ENCODE measurements at regions not wholly inside any gene's neighbourhood (a gene's known extent, or its start where the extent isn't known, plus 50 kb on each side); places are given as distances from the start of the nearest gene placed in this dataset.
A peak's percentile ranks its signal among the peaks of the same experiment; 100 is the strongest.
"Not testable (repeated sequence)": the region's sequence is repeated elsewhere in the genome, so short reads cannot be mapped to it uniquely, and the experiment has no call there.

GRCh38 chr18:56487801-56488200, 150.6 kb downstream of the TXNL1 start:
- no peak for DNase-seq

- DNase-seq, result no peak
Measured at GRCh38 chr18:56483386-56483785, 155.0 kb downstream of the TXNL1 start.

GRCh38 chr18:56482813-56483212, 155.6 kb downstream of the TXNL1 start:
- not testable (repeated sequence) for DNase-seq

- DNase-seq, result no peak
Measured at GRCh38 chr18:56481751-56482150, 156.6 kb downstream of the TXNL1 start.

DNA sequence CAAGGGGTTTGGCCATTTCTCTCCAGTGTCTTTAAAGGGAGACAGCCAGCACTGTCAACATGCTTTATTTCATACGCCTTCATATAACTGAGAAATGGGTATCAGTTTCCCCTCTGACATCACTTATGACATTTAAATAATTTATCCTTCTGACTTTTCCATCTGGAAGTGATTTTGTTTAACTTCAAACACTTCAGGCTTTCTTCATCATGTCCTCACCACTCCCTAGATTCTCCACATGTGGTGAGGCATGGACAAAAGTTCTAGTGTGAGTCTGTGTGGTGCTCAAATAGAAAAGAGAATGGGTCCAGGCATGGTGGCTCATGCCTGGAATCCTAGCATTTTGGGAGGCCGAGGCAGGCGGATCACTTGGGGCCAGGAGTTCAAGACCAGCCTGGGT, 158.6 kb downstream of the TXNL1 start:
- no peak for DNase-seq

DNA sequence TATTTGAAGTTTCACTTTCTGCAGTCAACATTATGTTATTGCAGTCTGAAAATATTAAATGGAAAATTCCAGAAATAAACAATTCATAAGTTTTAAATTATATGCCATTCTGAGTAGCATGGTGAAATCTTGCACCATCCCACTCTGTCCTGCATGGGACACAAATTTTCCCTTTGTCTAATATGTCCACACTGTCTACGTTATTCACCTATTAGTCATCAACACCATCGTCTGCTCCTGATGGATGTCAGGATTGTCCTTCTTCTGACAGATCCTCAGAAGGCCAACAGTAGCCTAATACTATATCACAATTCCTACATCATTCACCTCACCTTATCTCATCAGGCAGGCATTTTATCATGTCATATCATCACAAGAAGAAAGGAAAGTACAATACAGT, 163.1 kb downstream of the TXNL1 start:
- no peak for DNase-seq

- no peak for DNase-seq
Measured at GRCh38 chr18:56473400-56474024, 164.9 kb downstream of the TXNL1 start.

DNA sequence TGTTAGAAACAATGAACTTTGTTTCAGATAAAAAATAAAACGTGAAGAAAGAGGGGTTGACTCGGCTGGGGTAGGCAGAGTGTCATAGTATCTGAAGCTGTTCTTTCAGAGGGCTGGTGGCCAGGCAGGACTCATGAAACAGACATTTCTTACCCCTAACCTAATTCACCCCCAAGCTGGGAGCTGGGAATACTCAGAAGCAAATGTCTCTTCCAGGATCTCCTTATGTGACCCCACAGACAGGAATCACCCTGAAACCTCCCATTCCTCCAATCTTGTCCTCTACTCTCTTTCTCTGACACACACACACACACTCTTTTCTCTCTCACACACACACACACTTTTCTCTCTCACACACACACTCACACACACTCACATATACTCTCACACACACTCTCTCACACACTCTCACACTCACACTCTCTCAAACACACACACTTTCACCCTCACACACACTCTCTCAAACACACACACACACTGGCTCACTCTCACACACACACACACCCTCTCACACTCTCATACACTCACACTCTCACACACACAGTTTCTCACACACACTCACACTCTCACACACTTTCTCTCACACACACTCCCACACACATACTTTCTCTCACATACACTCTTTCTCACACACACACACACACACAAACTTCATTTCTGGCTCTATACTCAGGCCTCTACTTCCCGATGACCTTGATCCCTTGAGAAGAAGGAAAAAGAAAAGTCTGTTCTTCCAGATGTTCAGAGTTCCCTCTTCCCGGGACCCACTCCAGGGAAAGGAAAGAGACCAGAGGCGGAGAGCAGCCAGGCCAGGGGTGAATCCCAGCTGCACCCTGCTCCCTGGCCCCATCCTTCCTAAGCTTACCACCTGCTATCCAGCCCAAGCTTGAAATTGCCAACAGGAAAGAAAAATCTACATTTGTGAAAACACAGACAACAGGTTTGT, 167.7 kb downstream of the TXNL1 start:
- no peak for DNase-seq

DNA sequence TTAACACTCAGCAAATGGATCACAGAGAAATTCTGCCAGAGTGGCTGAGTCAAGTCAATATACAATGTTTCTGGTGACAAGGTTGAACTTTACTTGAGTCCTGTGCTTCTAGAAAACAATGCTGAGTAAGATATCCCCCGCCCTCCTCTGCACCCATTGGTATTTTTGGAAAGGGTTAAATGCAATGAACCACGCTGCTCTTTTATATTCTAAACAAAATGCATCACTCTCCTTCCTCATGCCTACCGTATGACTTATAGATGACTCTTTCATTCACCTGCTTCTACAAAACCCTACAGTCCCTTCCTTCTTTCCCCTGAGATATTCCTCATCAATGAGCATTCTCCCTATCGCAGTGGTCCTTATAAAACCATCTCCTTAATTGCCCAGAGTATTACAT, 168.8 kb downstream of the TXNL1 start:
- no peak for DNase-seq

DNA sequence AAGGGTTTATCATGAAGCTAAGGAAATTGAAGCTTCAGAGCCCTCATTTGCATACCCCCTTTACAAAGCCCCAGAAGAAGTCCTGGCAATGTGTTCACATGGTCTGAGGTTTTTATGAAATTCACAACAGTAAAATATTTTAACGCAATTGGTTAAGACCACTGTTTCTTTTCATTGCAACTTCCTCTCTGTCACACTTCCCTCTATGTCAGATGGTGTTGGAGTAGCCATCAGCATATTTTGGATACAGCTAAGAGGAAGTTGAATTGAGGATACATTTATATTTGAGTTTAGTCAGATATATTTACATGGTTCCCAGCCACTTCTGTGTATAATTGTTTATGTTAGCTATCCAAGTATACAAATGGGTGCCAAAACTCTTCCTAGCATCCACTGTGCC, 170.0 kb downstream of the TXNL1 start:
- no peak for DNase-seq

DNA sequence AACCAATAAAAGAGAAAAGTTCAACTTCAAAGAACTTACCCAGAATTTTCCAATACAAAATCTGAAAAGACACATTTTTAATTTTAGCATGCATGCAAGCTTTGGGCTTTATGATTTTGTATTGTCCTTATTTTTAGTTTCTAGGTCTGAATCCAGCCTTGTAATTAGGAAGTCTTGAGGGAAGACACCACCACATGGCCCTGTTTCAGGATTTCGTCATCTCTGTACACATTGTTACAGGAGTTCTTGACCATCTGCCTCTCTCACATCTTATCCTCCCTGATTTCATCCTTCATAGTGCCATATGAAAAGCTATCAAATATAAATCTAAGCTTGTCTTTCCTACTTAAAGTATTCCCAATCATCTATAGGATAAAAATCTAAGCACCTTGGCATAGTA, 176.1 kb downstream of the TXNL1 start:
- no peak for DNase-seq

DNA sequence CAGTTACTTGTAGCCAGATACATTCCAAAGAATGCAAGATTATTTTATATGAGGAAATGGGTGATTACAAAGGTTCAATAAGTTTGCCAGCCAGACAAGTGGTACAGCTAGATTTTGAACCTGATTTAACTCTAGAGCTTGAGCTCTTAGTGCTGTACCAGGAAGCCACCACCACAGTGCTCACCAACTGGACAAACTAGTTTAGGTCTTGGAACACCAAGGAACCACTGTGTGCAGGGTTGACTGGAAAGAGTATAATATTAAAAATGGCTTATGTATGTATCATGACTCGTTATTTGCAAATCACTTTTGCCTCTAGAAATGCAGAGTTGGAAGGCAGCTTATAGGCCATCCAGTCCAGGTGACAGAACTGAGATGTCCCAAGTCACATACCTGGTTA, 177.2 kb downstream of the TXNL1 start:
- no peak for DNase-seq

DNA sequence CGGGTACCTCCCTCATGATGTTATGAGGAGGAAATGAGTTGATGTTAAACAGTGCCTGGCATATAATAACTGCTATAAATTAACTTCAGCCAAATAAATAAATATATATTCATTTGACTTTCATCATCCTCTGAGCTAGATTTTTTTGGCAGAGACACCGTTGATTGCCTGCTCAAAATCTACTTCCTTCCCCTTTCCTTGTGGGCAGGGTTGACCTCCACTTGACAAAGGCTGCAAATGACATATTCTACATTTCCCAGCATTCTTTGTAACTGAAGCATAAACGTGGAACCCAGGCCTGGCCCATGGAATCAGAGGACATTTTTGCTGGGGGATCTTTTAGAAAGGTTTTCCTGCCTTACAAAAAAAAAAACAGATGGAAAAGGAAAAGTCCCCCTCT, 177.8 kb downstream of the TXNL1 start:
- no peak for DNase-seq

DNA sequence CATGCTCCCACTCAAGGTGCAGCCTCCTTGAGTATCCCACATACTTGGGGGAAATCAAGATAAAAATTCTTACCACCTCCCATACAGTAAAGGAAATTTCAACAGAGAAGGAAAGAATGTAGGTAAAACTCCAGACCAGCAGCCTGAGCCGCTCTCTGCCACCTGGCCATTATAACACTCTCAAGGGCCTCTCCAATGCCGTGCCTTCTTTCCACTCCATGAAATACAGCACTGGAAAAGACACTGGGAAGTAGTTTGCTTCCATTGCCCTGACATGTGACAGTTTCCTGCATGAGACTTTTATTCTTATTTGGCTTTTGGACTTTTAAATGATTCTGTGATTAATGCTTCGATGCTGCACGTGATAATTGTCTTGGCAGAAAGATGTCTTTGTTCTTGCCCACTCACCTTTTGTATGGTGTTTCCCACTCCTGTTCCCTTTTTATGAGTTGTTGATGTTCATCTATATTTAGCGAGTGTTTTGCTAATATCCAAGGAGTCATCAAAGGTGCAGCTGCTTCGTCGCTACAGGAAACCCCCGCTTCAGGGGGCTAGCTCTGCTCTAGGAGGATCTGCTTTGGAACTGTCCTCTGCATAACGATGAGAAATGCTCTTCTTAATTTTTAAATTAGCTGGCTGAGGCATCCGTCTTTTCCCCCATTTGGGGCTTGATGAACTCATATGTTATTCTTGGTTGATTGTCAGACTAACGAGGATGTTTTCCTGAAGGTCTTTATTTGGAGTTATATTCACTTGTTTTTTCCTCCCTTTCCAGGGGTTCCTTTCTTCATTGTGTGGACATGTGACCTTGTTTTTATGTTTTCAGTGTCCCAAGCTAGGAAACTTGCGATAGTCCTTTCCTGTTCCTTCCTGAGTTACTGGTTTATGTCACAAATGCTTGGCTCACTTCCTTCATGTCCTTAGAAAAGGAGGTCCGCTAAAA, 179.4 kb downstream of the TXNL1 start:
- peak; percentile 59 for DNase-seq

- DNase-seq, result no peak
Measured at GRCh38 chr18:56455874-56456273, 182.5 kb downstream of the TXNL1 start.

DNA sequence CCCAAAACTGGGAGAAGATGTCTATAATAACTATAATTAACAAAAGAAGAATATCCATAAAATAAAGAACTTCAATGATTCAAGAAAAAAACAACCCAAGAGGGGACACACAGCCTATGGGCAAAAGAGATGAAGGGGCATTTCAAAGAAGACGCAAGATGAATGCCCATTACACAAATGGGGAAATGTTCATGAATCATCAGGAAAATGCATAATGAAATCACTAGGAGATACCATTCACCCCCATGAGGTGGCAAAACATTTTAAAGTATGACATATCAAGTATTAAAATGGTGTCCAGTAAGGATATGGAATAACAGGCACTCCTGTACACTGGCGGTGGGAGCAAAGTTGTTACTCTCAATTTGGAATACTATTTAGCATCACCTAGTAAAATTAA, 183.3 kb downstream of the TXNL1 start:
- DNase-seq, result no peak

- no peak for DNase-seq
Measured at GRCh38 chr18:56453631-56454030, 184.8 kb downstream of the TXNL1 start.

DNA sequence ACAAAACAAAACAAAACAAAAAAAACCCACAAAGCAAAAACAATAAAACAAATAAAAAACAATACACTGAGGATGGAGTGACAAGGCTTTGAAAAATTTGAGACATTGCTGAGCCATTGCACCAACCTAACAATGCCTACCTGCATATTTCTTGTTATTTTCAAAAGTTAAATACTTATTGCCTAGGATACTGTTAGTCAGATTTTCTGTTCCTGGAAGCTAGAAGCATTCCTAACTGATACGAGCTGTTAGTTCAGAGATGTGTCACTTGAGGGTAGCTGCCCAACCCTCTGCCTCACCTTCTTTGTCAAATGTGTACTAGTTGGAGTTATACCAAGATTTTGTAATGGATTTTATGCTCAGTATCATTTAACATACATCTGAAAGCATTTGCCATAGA, 187.2 kb downstream of the TXNL1 start:
- no peak for DNase-seq

DNA sequence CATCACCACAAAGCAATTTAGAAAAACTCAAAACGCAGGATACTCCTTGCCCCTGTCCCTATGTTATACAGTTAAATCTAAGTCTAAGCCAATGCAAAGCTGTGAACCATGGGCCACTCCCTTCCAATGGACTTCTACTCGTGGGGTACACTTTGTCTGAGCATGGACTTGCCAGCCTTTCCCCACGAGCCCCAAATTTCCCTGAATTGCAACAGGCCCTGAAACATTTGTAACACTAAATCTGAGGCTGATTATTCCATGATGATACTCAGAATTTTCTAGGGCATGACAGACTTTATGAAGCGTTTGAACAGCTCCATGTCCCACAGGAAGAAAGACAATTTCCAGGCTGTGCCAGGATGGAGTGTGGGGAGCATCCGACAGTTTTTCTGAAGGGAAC, 189.6 kb downstream of the TXNL1 start:
- no peak for DNase-seq

DNA sequence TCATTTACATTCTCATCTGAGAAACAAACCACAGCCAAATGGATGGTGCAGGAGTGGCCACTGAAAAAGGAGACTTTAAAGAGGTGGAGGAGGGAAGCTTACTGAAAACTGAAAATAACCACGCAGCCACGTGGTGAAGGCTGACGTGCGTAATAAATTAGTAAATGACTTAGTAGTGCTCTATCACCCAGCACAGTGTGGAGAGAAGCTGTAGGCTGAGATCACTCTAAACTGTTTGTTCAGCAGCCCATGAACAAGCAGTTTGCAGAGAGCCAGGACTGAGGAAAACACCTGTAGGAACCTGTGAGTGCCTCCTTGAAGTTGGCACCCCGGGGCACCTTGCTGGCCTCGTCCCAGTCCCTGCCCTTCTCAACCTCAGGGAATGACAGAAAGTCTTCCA, 193.0 kb downstream of the TXNL1 start:
- no peak for DNase-seq

GRCh38 chr18:56444201-56444600, 194.2 kb downstream of the TXNL1 start:
- DNase-seq, result no peak

DNA sequence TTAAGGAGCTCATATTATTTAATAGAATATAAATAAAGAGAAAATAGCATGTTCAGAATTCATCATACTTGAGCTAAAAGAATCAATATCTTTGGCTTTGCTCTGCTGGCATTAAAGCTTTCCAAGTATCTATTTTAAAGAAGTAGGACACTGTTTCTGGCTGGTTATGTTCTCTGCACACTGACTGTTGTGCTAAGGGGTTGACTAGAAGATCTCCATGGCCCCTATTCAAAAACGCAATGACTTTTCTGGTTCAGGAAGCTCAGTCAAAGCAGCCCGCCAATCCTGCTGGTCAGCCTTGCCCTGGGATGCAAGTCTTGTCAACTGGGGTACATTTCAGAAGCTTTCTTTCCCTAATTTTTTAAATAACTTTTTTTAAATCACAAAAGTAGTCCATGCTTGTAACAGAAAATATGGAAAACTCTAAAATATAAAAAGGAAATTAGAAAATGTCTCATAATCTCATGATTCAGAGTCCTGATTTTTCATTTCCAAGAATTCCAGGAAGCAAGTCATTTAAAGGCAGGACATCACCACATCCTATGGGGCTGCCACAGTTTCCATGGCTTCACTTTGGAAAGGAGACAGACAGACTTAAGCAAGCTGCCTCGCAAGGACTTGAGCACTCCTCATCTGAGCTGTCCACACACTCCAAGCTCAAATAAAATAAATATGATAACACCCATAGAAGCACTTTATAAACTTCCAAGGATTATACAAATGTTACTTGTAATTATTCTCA, 195.1 kb downstream of the TXNL1 start:
- DNase-seq, result no peak

DNA sequence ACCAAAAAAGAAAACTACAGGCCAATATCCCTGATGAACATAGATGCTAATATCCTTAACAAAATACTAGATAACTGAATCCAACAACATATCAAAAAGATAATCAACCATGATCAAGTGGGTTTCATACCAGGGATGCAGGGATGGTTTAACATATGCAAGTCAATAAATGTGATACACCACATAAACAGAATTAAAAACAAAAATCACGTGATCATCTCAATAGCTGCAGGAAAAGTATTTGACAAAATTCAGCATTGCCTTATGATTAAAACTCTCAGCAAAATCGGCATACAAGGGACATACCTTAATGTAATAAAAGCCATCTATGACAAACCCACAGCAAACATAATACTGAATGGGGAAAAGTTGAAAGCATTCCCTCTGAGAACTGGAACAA, 199.9 kb downstream of the TXNL1 start:
- not testable (repeated sequence) for DNase-seq

Measured in NCI-H748 treated with DMSO at 0.1 percent for 48 hours (cell line).